ENCODE measurements at regions not wholly inside any gene's neighbourhood (a gene's known extent, or its start where the extent isn't known, plus 50 kb on each side); places are given as distances from the start of the nearest gene placed in this dataset.
"Not testable (repeated sequence)": the region's sequence is repeated elsewhere in the genome, so short reads cannot be mapped to it uniquely, and the experiment has no call there.

DNA sequence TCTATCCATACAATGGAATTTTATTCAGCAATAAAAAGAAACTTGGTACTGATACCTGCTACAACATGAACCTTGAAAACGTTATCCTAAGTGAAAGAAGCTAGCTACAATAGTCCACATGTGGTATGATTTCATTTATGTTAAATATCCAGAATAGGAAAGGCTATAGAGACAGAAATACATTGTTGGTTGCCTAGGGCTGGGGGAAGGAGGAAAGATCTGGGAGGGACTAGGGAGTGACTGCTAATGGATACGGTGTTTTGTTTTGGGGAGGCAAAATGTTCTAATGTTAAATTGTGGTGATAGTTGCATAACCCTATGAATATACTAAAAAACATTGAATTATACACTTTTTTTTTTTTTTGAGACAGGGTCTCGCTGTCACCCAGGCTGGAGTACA lies 141.1 kb upstream of the ARX start:
- no peak for DNase-seq
- in situ Hi-C loops (cut with MboI; ENCODE audit: low pct_unique_long_range_greater_than_20kb, low sequenced_read_pairs) = no loop called here

DNA sequence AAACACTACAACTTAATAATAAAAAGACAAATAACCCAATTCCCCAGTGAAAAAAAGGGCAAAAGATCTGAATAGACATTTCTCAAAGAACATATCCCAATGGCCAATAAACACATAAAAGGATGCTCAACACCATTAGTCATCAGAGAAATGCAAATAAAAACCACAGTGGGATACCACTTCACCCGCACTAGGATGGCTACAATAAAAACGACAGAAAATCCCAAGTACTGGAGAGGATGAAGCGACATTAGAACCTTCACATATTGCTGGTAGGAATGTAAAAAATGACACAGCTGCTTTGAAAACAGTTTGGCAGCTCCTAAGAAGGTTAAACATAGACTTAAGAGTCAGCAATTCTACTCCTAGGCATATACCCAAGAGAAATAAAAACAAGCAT lies 140.6 kb upstream of the ARX start:
- in situ Hi-C loops (cut with MboI; ENCODE audit: low pct_unique_long_range_greater_than_20kb, low sequenced_read_pairs) = no loop called here
- DNase-seq = no peak

DNA sequence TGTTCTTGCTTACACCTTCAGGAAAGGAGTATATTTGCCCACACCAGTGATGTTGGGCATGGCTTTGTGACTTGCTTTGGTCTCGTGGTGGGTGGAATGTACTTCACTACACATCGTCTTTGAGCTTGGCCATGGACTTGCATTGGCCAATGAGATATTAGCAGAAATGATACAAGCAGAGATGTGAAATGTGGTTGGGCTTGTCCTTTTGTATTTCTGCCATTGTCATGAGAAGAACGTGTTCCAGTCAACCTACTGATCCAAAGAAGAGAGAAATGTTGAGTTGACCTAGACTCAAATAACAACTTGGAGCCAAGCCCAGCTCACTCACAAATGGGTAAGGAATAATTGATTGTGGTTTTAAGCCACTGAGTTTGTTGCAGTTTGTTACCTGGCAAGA lies 138.4 kb upstream of the ARX start:
- in situ Hi-C loops (cut with MboI; ENCODE audit: low pct_unique_long_range_greater_than_20kb, low sequenced_read_pairs) = no loop called here
- DNase-seq = no peak

DNA sequence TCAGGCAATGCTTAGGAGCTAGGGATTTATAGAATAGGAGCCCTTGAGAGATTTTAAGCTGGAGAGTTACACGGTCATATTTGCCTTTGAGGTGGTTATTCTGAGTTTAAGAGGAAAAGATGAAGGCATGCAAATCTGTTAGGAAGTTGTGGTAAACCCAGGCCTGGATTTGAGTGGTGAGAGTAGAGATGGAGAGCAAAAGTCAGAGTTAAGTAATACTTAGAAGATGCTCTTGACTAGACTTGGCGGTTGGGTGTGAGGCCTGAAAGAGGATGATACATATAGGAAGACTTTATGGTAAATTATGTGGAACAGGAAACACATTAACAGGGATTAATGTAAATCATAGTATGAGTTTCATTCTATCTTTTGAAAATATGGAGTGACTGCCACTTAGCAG lies 136.0 kb upstream of the ARX start:
- in situ Hi-C loops (cut with MboI; ENCODE audit: low pct_unique_long_range_greater_than_20kb, low sequenced_read_pairs) = no loop called here
- no peak for DNase-seq

DNA sequence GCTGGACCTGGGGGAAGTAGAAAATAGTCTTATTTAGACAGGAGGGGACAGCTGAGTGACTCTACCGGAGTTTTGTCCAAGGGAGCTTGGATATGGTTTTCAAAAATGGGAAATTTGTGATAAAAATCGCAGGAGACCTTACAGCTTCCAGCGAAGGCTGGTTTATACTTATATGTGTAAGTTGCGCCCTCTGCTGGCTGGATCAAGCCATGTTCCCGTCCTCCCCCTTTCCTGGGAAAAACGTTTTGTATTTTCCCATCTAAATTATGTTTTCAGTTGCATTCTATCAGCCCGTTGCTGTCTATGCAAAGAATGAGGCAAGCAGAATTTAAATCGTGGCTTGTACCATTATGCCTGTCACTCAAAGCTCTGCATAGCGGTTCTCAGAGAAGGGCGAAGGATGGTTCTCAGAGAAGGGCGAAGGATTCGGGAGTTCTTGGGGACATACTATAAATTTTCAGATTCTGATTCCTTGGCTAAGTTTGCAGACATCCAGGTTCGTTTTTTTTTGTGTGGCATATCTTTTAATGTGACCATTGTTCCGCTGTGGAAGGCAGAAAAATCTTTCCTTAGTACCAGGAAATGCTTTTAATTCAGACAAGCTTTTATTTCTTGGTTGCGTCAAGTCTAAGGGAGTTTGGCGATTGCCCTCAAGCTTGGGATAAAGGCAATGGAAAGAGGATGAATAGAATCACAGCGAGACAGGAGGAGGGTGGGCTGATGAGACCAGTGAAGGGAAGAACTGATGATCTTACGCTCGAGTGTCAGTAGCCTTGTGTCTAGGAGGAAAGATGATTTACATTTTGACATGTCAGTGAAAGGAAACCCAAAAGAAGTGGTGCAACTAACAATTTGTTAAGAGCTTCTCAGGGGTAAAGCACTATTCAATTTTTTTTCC lies 128.5 kb upstream of the ARX start:
- in situ Hi-C loops (cut with MboI; ENCODE audit: low pct_unique_long_range_greater_than_20kb, low sequenced_read_pairs) = loop anchor here (10.0 kb wide), 1 partner anchor 109 kb away; no protein-coding TSS in a partner anchor
- peak; percentile 68 for DNase-seq

DNA sequence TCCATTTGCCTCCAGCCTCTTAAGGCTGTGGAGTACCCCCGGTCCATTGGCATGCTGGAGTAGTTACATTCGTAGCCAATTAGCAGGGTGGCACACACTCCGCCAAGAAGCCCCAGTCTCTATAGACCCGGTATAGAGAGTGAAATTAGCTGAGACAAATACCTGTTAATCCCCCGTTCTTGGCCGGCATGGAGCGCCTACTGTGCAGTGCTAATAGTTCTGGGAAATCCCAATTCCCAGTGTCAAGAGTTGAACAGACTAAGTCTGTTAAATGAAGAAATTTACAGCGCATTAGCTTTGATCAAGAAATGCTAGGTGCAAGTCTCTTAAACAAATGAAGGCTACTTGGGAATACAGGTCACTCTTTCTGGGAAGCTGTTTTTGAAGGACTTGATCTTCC lies 127.8 kb upstream of the ARX start:
- no peak for DNase-seq
- in situ Hi-C loops (cut with MboI; ENCODE audit: low pct_unique_long_range_greater_than_20kb, low sequenced_read_pairs) = loop anchor here (10.0 kb wide), 1 partner anchor 109 kb away; no protein-coding TSS in a partner anchor

DNA sequence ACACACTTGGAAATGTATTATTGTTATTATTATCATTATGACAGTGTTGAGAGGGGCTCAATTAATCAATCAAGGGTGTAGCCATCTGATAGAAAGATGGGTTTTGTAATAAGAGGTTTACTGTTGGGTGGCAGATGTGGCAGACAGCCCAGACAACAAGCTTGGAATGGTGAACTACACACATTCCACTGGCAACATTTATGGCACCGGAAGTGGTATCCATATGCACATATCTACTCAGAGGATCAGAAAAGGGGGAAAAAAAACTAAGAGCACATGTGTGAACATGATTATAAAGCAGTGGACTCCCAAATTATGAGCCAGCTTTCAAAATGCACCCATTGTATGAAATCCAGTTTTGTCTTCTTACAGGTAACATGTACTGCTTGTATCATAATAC lies 125.9 kb upstream of the ARX start:
- in situ Hi-C loops (cut with MboI; ENCODE audit: low pct_unique_long_range_greater_than_20kb, low sequenced_read_pairs) = loop anchor here (10.0 kb wide), 1 partner anchor 107 kb away; no protein-coding TSS in a partner anchor
- DNase-seq = no peak

DNA sequence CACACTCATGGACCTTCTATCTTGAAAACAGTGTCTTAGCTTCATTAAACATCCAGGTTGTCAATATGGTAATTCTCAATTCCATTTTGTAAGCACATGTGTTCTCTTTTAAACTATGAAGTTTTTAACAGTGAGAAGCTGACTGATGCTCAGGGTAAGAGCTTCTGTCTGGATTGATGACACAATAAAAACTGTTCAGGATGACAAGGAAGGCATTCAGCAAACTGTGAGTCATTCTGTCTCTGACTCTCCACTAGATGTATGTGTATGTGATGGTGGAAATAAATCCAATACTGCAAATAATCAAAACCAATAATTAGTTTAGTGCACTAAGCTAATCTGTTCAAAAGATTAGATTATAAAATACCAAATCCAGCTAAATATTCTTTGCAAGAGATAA lies 115.3 kb upstream of the ARX start:
- in situ Hi-C loops (cut with MboI; ENCODE audit: low pct_unique_long_range_greater_than_20kb, low sequenced_read_pairs) = no loop called here
- DNase-seq = no peak

DNA sequence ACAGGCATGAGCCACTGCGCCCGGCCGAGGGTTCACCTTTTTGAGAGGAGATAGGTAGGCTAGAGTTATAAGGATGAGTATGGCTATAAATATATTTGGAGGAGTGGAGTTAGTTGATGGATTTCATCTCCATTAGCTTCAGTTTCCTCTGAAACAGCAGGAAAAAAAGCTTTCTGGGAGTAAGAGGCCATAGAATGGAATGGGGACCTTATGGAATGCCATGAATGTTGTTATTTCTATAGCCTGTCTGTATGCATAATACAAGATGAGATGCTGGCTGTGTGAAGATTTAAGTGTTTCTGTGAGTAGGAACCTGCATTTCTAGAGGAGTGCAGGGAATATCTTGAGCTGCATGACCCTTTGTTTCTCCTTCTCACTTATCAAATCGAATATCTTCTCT lies 114.9 kb upstream of the ARX start:
- DNase-seq = no peak
- in situ Hi-C loops (cut with MboI; ENCODE audit: low pct_unique_long_range_greater_than_20kb, low sequenced_read_pairs) = no loop called here

DNA sequence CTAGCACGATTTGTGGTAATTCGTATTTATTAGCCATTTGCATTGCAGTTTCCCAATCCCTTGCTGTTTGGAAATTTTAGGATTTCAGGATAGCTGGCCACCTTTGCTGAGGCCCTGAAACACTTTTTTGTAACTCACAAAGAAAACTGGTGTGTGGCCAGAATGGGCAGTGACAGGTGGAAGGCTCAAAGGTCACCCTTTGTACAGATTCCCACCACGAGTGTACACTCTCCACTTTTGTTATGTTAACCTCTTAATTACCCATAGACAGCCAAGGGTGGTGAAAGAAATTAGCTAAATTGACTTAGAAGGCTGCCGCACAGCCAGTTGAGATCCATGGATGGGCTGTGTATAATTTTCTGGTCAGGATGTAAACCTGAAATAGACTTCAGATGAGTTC lies 109.7 kb upstream of the ARX start:
- in situ Hi-C loops (cut with MboI; ENCODE audit: low pct_unique_long_range_greater_than_20kb, low sequenced_read_pairs) = no loop called here
- no peak for DNase-seq

DNA sequence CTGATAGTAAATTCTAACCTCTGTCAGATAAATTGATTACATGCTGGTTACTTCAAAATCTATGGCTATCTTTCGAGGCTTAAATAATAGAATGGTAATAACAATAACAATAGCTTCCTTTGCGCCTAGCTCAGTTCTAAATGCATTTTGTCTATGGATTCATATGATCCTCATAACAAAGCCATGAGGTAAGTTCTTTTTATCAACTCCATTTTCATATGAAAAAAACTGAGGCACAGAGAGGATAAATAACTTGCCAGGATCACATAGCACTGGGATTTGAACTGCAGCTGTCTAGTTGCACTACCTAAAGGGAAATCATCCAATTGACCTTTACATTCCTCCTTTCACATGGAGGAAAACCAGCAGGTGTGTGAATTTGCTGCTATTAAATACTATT lies 108.6 kb upstream of the ARX start:
- no peak for DNase-seq
- in situ Hi-C loops (cut with MboI; ENCODE audit: low pct_unique_long_range_greater_than_20kb, low sequenced_read_pairs) = no loop called here

DNA sequence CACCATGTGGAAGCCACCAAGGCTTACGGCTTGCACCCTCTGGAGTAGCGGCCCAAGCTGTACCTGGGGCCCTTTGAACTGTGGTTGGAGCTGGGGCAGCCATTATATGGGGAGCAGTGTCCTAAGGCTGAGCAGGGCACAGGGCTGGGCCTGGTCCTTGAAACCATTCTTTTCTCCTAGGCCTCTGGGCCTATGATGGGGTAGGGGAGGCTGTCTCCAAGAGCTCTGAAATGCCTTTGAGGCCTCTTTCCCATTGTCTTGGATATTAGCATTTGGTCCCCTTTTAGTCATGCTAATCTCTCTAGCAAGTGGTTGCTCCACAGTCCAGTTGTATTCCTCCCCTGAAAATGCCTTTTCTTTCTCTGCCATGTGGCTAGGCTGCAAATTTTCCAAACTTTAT lies 96.4 kb upstream of the ARX start:
- no peak for DNase-seq
- in situ Hi-C loops (cut with MboI; ENCODE audit: low pct_unique_long_range_greater_than_20kb, low sequenced_read_pairs) = no loop called here

DNA sequence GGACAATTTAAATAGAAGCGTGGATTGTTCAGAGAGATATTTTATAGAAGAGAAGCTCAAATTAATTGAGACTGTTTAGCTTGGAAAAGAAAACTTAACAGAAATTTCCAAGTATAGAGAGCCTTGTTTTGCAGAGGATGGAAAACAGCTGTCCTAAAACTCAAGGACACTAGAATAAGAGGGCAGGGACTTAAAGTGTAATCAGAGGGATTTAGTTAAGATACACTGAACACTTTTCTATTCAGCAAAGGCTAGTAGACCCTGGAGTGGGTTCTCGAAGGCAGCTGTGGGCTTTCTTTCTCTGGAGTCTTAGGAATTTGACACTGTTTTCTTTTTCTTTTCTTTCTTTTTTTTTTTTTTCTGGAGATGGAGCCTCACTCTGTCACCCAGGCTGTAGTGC lies 92.7 kb upstream of the ARX start:
- no peak for DNase-seq
- in situ Hi-C loops (cut with MboI; ENCODE audit: low pct_unique_long_range_greater_than_20kb, low sequenced_read_pairs) = no loop called here

DNA sequence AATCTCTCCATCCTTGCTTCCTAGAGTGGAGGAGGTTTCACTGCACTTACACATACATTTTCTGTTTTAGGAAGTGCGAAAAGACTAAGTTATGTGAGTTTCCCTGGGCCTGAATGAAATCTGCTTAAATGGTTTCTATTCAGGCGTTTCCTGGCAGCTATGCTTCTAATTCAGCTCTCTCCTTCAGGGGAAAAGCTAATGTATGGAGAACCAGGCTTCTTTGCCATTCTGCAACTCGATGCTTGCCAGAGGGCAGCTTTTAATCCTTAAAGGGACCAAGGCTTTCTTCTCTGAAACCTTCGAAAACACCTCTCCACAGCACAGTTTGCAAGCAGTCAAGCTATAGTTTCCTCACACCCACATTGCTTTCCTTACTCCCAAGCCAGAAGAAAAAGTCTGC lies 89.5 kb upstream of the ARX start:
- in situ Hi-C loops (cut with MboI; ENCODE audit: low pct_unique_long_range_greater_than_20kb, low sequenced_read_pairs) = no loop called here
- no peak for DNase-seq

DNA sequence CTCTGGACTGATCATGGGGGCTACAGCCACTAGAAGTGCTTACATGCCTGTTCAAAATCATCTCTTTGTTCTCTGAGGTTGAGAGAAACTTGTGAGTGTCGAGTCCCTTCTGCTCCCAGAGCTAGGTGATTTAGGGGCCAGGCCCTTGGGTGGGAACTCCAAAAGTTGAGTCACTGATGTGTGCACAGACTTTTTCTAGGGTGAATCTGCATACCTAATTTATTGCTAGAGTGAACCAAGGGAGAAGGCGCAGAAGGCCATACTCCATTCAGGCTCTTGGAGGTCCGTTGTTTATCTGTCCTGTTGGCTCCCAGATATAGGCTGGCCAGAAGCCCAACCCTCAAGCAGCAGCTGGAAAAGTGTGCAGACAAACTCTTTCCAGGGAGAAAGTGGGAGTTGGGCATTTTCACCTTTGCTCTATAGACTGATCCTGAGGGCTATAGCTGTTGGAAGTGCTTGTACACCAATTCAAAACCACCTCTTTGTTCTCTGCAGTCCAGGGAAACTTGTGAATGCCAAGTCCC lies 80.8 kb upstream of the ARX start:
- in situ Hi-C loops (cut with MboI; ENCODE audit: low pct_unique_long_range_greater_than_20kb, low sequenced_read_pairs) = no loop called here
- no peak for DNase-seq

DNA sequence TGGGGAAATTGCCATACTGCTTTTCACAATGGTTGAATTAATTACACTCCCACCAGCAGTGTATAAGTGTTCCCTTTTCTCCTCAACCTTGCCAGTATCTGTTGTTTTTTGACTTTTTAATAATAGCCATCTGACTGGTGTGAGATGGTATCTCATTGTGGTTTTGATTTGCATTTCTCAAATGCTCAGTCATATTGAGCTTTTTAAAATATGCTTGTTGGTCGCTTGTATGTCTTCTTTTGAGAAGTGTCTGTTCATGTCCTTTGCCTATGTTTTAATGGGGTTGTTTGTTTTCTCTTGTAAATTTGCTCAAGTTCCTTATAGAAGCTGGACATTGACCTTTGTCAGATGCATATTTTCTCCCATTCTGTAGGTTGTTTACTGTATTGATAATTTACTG lies 75.4 kb upstream of the ARX start:
- DNase-seq; in situ Hi-C loops (cut with MboI; ENCODE audit: low pct_unique_long_range_greater_than_20kb, low sequenced_read_pairs): not testable (repeated sequence)

DNA sequence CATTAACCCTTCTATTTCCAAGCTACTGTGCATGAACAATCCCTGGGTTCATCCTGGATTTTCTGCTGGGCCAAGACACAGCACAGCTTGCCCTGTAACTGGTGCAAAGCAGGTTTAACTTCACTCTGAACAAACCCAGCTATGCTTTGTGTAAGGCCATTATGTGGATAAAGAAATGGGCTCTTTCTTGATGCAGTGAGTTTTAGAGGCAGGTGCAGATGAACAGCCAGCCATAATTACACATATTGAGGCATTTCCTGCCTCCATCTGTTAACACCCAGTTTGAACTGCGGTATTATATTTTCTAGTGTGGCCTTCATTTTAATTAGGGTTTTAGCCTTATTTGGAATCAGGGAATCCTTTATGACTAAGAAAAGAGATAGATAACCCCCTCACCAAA lies 68.7 kb upstream of the ARX start:
- no peak for DNase-seq
- in situ Hi-C loops (cut with MboI; ENCODE audit: low pct_unique_long_range_greater_than_20kb, low sequenced_read_pairs) = no loop called here

DNA sequence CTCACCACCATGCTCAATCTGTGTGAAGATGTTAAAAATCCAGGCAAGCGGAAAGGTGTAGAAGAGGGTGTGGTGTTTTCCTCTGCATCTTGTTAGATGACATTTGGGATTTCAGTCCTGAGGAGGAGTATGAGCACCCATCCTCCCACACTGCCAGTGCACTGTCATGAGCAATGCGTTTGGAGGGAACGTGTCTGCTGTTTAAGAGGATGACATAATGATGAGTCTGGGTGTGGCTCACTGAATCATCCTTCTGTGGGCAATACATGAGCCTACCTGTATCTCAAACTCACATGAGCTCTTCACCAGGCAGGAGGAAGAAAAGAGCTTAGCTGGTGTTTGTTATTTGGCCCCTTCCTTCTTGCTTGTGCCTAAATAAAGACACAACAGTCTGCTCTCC lies 67.9 kb upstream of the ARX start:
- in situ Hi-C loops (cut with MboI; ENCODE audit: low pct_unique_long_range_greater_than_20kb, low sequenced_read_pairs) = no loop called here
- no peak for DNase-seq

DNA sequence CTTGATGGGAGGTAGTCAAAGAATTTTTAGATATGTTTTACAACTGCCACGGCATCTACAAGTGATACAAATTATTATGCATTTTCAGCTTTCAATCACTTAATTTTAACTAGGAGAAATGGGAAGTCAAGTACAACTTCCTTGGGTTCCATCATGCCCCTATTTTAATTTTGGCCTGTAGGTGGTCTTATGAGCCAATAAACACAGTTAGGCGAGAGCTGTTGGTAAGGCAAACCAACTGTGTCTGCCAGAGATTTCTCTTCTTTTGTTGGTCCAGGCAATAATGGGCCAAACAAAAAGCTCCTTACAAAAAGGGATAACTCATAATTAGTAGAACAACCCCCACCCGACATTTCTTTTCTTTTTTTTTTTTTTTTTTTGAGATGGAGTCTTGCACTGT lies 63.3 kb upstream of the ARX start:
- in situ Hi-C loops (cut with MboI; ENCODE audit: low pct_unique_long_range_greater_than_20kb, low sequenced_read_pairs) = no loop called here
- peak; percentile 10 for DNase-seq

DNA sequence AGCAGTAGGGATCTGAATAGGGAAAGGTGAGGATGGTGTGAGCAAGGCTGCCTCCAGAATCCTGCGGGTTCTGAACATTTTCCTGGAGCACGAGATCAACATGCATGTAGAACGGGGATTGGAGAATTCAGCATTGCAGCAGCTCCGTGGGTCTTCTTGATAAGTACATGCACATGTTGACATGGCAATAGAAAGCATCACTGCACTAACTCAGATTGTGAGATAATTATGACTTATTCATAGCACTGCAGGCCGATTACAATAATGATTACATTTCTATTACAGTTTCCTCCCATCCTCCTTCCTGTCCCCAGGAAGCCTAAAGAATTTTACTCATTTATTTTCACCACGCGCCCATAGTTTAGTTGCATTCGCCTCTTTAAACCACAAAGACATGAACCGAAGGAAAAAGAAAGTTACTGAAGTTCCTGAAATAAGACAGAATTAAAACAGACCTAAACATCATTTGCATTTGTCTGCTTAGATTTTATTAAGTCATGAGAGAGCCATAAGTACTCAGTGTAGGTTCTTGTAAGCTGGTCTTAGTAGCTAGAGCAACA lies 61.3 kb upstream of the ARX start:
- in situ Hi-C loops (cut with MboI; ENCODE audit: low pct_unique_long_range_greater_than_20kb, low sequenced_read_pairs) = no loop called here
- no peak for DNase-seq

DNA sequence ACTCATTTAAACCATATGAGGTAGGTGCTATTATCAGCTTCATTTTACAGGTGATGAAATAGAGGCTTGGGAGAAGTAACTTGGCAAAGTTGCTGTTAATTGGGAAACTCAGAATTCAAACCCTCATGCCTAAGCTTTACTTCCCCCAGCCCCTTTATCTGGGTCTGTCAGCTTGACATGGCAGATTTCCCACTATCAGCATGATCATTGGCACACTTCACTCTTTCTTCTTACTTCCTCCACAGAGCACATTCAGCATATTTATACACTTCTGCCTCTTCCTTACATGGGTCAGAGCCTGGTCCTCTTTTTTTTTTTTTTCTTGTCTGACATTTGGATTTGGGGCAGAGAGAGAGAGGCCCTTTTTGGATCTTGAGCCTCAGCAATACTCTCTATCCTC lies 56.5 kb upstream of the ARX start:
- peak; percentile 56 for DNase-seq
- in situ Hi-C loops (cut with MboI; ENCODE audit: low pct_unique_long_range_greater_than_20kb, low sequenced_read_pairs) = no loop called here
